Mucosa of rectum (tissue), 2 donors: ENCODE measurements at regions not wholly inside any gene's neighbourhood (a gene's known extent, or its start where the extent isn't known, plus 50 kb on each side); places are given as distances from the start of the nearest gene placed in this dataset.

Experiments used
- H3K27ac ChIP-seq, 2 donors: one replicate each; pipeline ENCODE4 v1.7.0; 2013; ENCODE audit warnings: inconsistent platforms in 2 of 2, low read depth in 2 of 2, low read length in 2 of 2
- H3K27me3 ChIP-seq, 2 donors: one replicate each; pipeline ENCODE4 v1.7.0; 2013; ENCODE audit warnings: low read length in 2 of 2; ENCODE audit not compliant: control insufficient read depth in 2 of 2, insufficient read depth in 2 of 2
- H3K36me3 ChIP-seq, 2 donors: one replicate each; pipeline ENCODE4 v1.7.0; 2013; ENCODE audit warnings: low read length in 2 of 2; ENCODE audit not compliant: control insufficient read depth in 2 of 2, insufficient read depth in 2 of 2
- H3K4me1 ChIP-seq, 2 donors: one replicate each; pipeline ENCODE4 v1.7.0; 2013; ENCODE audit warnings: low read length in 2 of 2, mild to moderate bottlenecking in 1 of 2; ENCODE audit not compliant: control insufficient read depth in 2 of 2, insufficient read depth in 2 of 2
- H3K4me3 ChIP-seq, 2 donors: one replicate each; pipeline ENCODE4 v1.7.0; 2013; ENCODE audit warnings: low read length in 2 of 2
- H3K9ac ChIP-seq, 2 donors: one replicate each; pipeline ENCODE4 v1.7.0; 2013; ENCODE audit warnings: low read length in 2 of 2, low read depth in 1 of 2, mild to moderate bottlenecking in 1 of 2
- H3K9me3 ChIP-seq, 2 donors: one replicate each; pipeline ENCODE4 v1.7.0; 2013; ENCODE audit warnings: low read length in 2 of 2; ENCODE audit not compliant: control insufficient read depth in 2 of 2
- donor health status: healthy.
- donor health status: Normal muscosa, but diverticular disease.

DNA sequence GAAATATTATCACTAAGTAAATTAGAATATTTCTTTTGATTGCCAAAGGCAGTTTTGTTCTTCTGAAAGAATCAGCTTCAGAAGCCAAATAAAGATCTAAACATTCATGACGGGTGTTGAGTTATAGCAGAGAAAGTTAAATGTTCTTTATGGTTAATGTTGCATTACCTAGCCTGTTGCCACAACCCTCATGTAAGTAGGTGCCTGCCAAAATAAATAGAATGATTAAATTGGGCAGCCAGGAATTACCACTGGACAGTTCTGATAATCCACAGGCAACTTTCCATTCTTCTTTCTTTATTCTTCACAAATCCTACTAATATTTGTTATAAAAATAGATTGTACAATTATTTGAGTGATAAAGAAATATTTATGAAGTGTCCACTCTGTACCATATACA lies 217.9 kb upstream of the NRIP1 start:
- Histone ChIP-seq H3K9ac (no peak overlapping the region), H3K4me1 (no peaks in the 10 kb centered on the region), H3K36me3 (no peaks in the 10 kb centered on the region), H3K4me3 (no peak overlapping the region), H3K27me3 (no peaks in the 10 kb centered on the region), H3K9me3 (no peaks in the 10 kb centered on the region), H3K27ac (no peak overlapping the region)

DNA sequence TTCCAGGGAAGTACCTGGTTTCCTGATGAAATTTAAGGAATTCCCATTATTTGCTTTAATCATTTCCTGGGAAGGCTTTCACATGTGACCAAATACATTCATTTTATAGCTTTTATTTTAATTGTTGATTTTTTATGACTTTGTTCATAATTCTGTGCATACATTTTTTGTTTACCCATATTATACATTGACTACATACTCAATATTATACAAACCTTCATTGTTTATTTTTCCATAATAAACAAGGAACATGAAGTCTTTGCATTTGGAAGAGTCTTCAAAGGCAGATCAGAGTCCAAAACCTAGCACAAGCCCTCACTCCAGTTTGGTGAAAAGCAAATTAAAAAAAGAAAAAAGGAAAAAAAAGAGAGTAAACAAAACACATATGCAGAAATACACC lies 218.3 kb upstream of the NRIP1 start:
- Histone ChIP-seq H3K36me3 (no peaks in the 10 kb centered on the region), H3K4me1 (no peaks in the 10 kb centered on the region), H3K9ac (no peak overlapping the region), H3K4me3 (no peak overlapping the region), H3K27me3 (no peaks in the 10 kb centered on the region), H3K27ac (no peak overlapping the region), H3K9me3 (no peaks in the 10 kb centered on the region)

DNA sequence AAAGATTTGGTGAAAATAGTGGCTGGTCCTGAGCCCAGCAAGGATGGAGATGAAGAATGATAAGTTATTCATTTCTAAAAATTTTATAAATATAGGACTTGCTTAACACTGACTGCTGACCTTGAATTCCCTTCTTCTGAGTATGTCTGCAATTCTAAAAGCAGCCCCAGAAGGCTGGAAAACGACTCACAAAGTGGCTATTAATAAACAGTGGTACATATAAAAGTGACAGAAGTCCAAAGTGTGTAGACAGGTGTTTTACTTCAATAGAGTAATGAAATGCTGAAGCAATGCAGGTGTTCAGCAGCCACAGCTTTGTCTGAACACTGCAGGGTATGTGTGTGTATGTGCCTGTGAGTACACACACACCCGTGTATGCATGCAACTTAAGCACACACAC lies 219.0 kb upstream of the NRIP1 start:
- no peaks in the 10 kb centered on the region for H3K9me3 ChIP-seq

DNA sequence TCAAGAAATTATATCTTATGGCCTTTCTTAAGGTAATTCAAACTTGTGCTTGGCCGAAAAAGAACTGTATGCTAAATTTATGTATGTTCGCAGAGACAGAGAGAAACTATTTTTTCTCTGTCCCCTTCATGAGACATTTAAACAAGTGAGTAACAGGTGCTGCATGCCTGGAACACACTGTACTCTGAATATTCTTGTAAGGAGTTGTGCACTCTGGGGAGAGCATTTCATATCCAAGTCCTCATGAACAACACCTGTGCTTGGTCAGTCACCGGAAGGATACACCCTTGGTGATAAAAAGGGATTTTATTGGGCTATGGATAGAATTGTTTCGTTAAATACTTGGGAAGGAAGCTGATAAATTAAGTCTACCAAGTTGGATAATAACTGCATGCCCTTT lies 220.8 kb upstream of the NRIP1 start:
- no peaks in the 10 kb centered on the region for H3K36me3 ChIP-seq
- no peaks in the 10 kb centered on the region for H3K9me3 ChIP-seq
- no peak overlapping the region for H3K9ac ChIP-seq
- peaks cover 4 to 5% of the 10 kb centered on the region in 2 donors for H3K4me1 ChIP-seq
- H3K27me3 ChIP-seq = no peaks in the 10 kb centered on the region
- no peak overlapping the region for H3K27ac ChIP-seq
- H3K4me3 ChIP-seq = no peak overlapping the region

More for the DNA sequence above, 219.0 kb upstream of the NRIP1 start:
- H3K27ac ChIP-seq = no peak overlapping the region
- no peaks in the 10 kb centered on the region for H3K4me1 ChIP-seq
- no peaks in the 10 kb centered on the region for H3K36me3 ChIP-seq
- no peaks in the 10 kb centered on the region for H3K27me3 ChIP-seq
- no peak overlapping the region for H3K4me3 ChIP-seq
- no peak overlapping the region for H3K9ac ChIP-seq

DNA sequence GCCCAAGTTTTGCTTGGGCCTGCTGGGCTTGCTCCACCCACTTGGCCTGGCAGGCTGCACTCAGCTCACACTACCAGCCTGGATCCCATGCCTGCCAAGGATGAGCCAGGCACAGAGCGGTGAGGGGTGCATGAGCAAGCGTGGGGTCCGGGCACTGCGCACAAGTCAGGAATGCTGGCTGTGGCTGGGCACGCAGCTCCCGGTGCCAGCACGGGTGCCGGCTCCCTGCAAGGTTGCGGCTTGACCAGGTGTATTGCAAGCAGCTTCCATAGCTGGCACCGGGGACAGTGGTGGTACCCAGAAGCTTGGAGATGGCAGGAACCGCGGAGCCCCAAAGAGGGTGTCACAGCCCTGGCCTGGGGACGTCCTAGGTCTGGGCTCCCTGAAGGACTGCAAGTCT lies 224.4 kb upstream of the NRIP1 start:
- Histone ChIP-seq H3K9me3 (no peaks in the 10 kb centered on the region), H3K4me1 (peaks cover 12 to 20% of the 10 kb centered on the region in 2 donors), H3K27ac (no peak overlapping the region), H3K9ac (no peak overlapping the region), H3K4me3 (no peak overlapping the region), H3K36me3 (no peaks in the 10 kb centered on the region), H3K27me3 (no peaks in the 10 kb centered on the region)

DNA sequence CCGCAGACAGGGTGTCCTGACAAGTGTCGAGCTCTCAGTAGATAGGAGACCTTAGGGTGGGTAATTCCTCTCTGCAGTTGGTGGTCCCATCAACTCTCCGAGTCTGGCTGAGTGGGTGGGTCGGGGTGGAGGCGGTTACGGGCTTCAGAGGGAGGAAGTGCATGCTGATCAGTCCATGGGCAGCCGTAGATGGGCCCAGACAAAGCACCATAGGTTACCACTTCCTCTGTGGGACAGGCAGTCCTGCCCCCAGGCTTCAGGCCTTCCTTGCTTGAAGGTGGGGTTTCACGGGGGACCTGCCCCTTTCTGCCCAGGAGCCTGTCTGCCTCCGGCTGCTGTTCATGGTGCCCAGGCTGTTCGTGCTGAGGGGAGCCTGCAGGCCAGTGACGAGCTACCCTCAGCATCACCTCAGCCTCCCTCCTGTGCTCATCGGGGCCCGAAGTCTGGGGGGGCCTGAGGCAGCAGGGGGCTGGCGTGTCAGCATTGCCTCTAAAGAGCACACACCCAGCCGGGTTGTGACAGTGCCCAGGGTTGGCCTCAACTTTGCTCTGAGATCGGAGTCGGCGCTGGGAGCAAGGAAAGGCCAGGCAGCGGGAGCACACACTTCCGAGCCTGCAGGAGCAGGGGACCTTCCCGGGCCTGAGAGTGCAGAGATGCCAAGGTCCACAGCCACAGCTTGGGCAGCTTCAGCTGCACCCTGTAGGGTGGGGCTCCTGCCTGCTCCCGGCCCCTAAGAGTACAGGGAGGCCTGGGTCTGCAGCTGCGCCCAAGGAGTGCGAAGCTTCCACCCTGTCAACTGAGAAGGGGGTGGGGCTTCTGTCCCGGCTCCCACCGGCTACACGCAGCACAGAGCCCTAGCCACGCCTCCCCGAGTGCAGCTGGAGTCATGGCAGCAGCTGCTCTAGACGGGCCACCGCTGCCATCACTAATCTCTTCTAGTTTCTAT lies 225.4 kb upstream of the NRIP1 start:
- no peaks in the 10 kb centered on the region for H3K9me3 ChIP-seq
- H3K27me3 ChIP-seq = no peaks in the 10 kb centered on the region
- no peak overlapping the region for H3K9ac ChIP-seq
- H3K36me3 ChIP-seq = no peaks in the 10 kb centered on the region
- peaks cover 12 to 20% of the 10 kb centered on the region in 2 donors for H3K4me1 ChIP-seq
- H3K4me3 ChIP-seq = peak overlapping the region; percentile 51 to 53
- peak overlapping the region; percentile 48 to 69 for H3K27ac ChIP-seq

GRCh38 chr21:15291621-15292266 lies 226.9 kb upstream of the NRIP1 start:
- peak overlapping the region in 1 of 2 donors; percentile 69 for H3K27ac ChIP-seq
- H3K9ac ChIP-seq = no peak overlapping the region
- H3K36me3 ChIP-seq = no peaks in the 10 kb centered on the region
- no peak overlapping the region for H3K4me3 ChIP-seq
- no peaks in the 10 kb centered on the region for H3K9me3 ChIP-seq
- H3K27me3 ChIP-seq = no peaks in the 10 kb centered on the region
- peaks cover 12 to 20% of the 10 kb centered on the region in 2 donors for H3K4me1 ChIP-seq

GRCh38 chr21:15293240-15293639 lies 228.4 kb upstream of the NRIP1 start:
- Histone ChIP-seq H3K9me3 (no peaks in the 10 kb centered on the region), H3K4me3 (no peak overlapping the region), H3K4me1 (peaks cover 12 to 20% of the 10 kb centered on the region in 2 donors), H3K27me3 (no peaks in the 10 kb centered on the region), H3K36me3 (no peaks in the 10 kb centered on the region), H3K9ac (no peak overlapping the region), H3K27ac (no peak overlapping the region)

DNA sequence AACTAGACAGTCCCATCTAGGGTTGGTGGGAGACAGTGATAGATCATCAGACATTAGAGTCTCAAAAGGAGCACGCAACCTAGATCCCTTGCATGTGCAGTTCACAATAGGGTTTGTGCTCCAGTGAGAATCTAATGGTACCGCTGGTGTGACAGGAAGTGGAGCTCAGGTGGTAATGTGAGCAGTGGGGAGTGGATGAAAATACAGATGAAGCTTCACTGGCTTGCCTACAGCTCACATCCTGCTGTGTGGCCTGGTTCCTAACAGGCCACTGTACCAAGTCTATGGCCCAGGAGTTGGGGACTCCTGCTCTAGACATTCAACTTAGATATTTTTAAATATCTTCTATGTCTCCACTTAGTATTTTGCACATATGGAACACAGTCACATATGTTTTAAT lies 231.1 kb upstream of the NRIP1 start:
- H3K4me3 ChIP-seq = no peak overlapping the region
- no peaks in the 10 kb centered on the region for H3K36me3 ChIP-seq
- no peak overlapping the region for H3K9ac ChIP-seq
- no peak overlapping the region for H3K27ac ChIP-seq
- H3K4me1 ChIP-seq = peaks cover 7 to 15% of the 10 kb centered on the region in 2 donors
- no peaks in the 10 kb centered on the region for H3K27me3 ChIP-seq
- H3K9me3 ChIP-seq = no peaks in the 10 kb centered on the region

GRCh38 chr21:15297824-15298223 lies 233.0 kb upstream of the NRIP1 start:
- Histone ChIP-seq H3K4me3 (no peak overlapping the region), H3K36me3 (no peaks in the 10 kb centered on the region), H3K9me3 (no peaks in the 10 kb centered on the region)

More at GRCh38 chr21:15297824-15298223, 233.0 kb upstream of the NRIP1 start:
- H3K4me1 ChIP-seq = peaks cover 0 to 3% of the 10 kb centered on the region in 2 donors
- H3K27ac ChIP-seq = no peak overlapping the region
- H3K9ac ChIP-seq = no peak overlapping the region
- H3K27me3 ChIP-seq = no peaks in the 10 kb centered on the region
